ENCODE measurements at regions not wholly inside any gene's neighbourhood (a gene's known extent, or its start where the extent isn't known, plus 50 kb on each side); places are given as distances from the start of the nearest gene placed in this dataset.

DNA sequence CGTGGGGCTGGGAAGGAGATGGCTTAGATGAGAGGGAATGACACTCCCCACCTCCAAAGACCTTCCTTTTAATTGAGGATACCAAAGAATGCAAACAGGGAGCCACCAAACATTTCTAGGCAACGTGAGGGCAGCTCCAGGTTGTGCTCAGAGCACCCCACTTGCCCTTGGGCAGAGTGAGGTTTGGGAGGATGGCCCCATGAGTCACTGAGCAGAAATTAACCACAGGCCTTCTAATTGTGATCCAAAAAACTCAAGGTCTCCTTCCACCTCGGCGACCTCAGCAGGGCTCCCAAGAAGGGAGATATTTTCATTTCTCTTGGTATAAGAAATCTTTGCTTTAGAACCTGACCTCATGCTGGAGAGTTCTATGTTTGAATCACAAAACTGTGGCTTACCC is 305.0 kb upstream of the TPM1 start:
- TF ChIP-seq CTCF (conservative IDR thresholded peaks at IDR 0.05; ENCODE audit: low read length) = no peak
- DNase-seq (ENCODE audit: low read depth) = peak; percentile 54
- H3K4me3 ChIP-seq (ENCODE audit: low read length) = no peak overlapping the region

GRCh38 chr15:62739082-62739481 is 303.5 kb upstream of the TPM1 start:
- peak; percentile 44 for DNase-seq (ENCODE audit: low read depth)
- no peak overlapping the region for H3K4me3 ChIP-seq (ENCODE audit: low read length)
- no peak for TF ChIP-seq CTCF (conservative IDR thresholded peaks at IDR 0.05; ENCODE audit: low read length)

DNA sequence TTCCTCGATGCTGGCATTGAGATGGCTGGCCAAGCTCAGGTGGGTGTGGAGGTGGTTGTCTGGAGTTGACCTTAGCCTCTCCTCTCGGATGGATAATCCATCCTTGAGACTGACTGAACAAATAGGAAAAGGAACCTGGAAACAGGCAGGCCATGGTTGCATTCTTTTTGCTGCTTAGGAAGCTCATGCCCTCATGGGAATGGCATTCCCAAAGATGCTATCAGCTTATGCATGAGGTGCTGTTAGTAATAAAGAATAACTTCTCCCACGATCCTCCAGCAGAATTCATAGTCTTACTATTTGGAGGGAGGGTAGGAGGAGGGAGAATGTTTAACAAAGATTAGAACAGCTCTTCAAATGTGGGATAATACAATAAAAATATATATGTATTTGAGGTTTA is 303.0 kb upstream of the TPM1 start:
- DNase-seq (ENCODE audit: low read depth) = peak; percentile 76
- no peak for TF ChIP-seq CTCF (conservative IDR thresholded peaks at IDR 0.05; ENCODE audit: low read length)
- H3K4me3 ChIP-seq (ENCODE audit: low read length) = no peak overlapping the region

- TF ChIP-seq CTCF (conservative IDR thresholded peaks at IDR 0.05; ENCODE audit: low read length) = no peak
- no peak for DNase-seq (ENCODE audit: low read depth)
- no peak overlapping the region for H3K4me3 ChIP-seq (ENCODE audit: low read length)
Measured at GRCh38 chr15:62740141-62741004, 302.2 kb upstream of the TPM1 start.

GRCh38 chr15:62741106-62741505 is 301.4 kb upstream of the TPM1 start:
- no peak for DNase-seq (ENCODE audit: low read depth)
- no peak overlapping the region for H3K4me3 ChIP-seq (ENCODE audit: low read length)
- TF ChIP-seq CTCF (conservative IDR thresholded peaks at IDR 0.05; ENCODE audit: low read length) = no peak

- H3K4me3 ChIP-seq (ENCODE audit: low read length) = no peak overlapping the region
- peak; percentile 86 for TF ChIP-seq CTCF (conservative IDR thresholded peaks at IDR 0.05; ENCODE audit: low read length)
- DNase-seq (ENCODE audit: low read depth) = peak; percentile 97
Measured at GRCh38 chr15:62742409-62743171, 300.0 kb upstream of the TPM1 start.
